ENCODE measurements at regions not wholly inside any gene's neighbourhood (a gene's known extent, or its start where the extent isn't known, plus 50 kb on each side); places are given as distances from the start of the nearest gene placed in this dataset.
"Not testable (repeated sequence)": the region's sequence is repeated elsewhere in the genome, so short reads cannot be mapped to it uniquely, and the experiment has no call there.

- no peaks in the 10 kb centered on the region for H3K36me3 Mint-ChIP-seq (ENCODE audit: low read depth)
- H3K27ac Mint-ChIP-seq (ENCODE audit: unreplicated experiment), result peak overlapping the region; percentile 30
- no peak overlapping the region for H3K4me3 Mint-ChIP-seq (ENCODE audit: unreplicated experiment)
- no peak for DNase-seq (ENCODE audit: low spot score)
- no peaks in the 10 kb centered on the region for H3K9me3 Mint-ChIP-seq (ENCODE audit: low read depth)
- TF ChIP-seq CTCF (IDR thresholded peaks at IDR 0.05), result no peak
- no peaks in the 10 kb centered on the region for H3K27me3 Mint-ChIP-seq (ENCODE audit: low read depth)
- peaks cover 26% of the 10 kb centered on the region for H3K4me1 Mint-ChIP-seq (ENCODE audit: low read depth)
These were observed 99.2 kb upstream of the PALMD start for GRCh38 chr1:99546432-99547416.

GRCh38 chr1:99548943-99549605 lies 96.8 kb upstream of the PALMD start:
- H3K27ac Mint-ChIP-seq (ENCODE audit: unreplicated experiment), result no peak overlapping the region

DNA sequence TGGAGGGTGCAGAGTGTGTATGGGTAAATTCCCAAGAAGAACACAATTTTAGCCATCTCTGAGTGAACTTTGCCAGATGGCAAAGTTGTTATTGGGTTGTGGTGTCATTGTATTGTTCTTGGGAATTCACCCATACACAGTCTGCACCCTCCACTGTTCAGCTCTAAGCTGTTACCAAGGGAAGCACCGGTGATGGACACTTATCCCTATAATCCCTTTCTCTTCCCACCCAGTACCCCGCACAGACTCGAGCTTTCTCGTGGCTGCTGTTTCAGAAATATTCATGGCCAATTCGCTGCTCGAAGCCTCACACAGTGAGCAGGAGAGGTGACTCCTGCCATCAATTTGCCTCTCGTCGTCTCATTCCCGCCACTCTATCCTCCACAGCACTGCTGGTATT lies 95.7 kb upstream of the PALMD start:
- Mint-ChIP-seq H3K4me1 (ENCODE audit: low read depth) (peaks cover 22% of the 10 kb centered on the region), H3K27ac (ENCODE audit: unreplicated experiment) (no peak overlapping the region), H3K9me3 (ENCODE audit: low read depth) (no peaks in the 10 kb centered on the region), H3K27me3 (ENCODE audit: low read depth) (no peaks in the 10 kb centered on the region), H3K4me3 (ENCODE audit: unreplicated experiment) (no peak overlapping the region), H3K36me3 (ENCODE audit: low read depth) (no peaks in the 10 kb centered on the region)
- no peak for TF ChIP-seq CTCF (IDR thresholded peaks at IDR 0.05)
- DNase-seq (ENCODE audit: low spot score), result no peak

More at GRCh38 chr1:99548943-99549605, 96.8 kb upstream of the PALMD start:
- H3K4me3 Mint-ChIP-seq (ENCODE audit: unreplicated experiment), result no peak overlapping the region
- H3K4me1 Mint-ChIP-seq (ENCODE audit: low read depth), result peaks cover 26% of the 10 kb centered on the region
- no peaks in the 10 kb centered on the region for H3K9me3 Mint-ChIP-seq (ENCODE audit: low read depth)
- no peaks in the 10 kb centered on the region for H3K27me3 Mint-ChIP-seq (ENCODE audit: low read depth)
- TF ChIP-seq CTCF (IDR thresholded peaks at IDR 0.05), result no peak
- DNase-seq (ENCODE audit: low spot score), result no peak
- H3K36me3 Mint-ChIP-seq (ENCODE audit: low read depth), result no peaks in the 10 kb centered on the region

DNA sequence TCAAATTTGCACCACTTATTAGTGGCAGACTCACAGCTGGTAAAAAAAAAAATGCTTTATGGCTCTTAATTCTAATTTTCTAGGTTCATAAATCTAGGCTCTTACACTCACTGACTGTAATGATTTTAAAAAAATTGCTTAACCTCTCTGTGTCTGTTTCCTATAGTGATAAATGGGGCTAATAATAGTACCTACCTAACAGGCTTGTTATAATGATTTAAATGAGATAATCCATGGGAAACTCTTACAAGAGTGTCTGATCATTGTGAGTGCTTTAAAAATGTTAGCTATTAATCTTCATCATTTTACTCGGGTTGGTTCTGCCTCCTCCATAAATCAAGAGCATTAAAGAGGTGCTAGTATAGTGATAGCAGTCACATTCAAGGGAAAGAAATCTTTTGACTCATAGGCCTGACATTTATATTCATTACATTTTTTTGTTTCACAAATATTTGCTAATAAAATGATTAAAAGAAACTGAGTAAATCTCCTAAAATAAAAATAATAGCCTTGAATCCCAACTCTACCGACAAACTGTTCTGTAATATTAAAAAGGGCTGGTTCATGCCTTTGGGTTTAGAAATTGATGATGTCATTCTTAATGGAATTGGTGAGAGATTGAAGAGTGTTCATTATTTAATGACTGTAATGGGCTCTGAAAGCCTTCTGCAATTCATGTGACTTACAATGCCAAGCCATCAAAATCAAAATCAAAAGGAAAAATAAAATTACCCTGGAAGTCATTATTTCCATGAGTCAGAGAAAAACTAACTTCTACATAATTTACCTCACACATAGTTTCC lies 93.9 kb upstream of the PALMD start:
- Mint-ChIP-seq H3K4me3 (ENCODE audit: unreplicated experiment) (no peak overlapping the region), H3K4me1 (ENCODE audit: low read depth) (peaks cover 15% of the 10 kb centered on the region), H3K27ac (ENCODE audit: unreplicated experiment) (no peak overlapping the region), H3K36me3 (ENCODE audit: low read depth) (no peaks in the 10 kb centered on the region), H3K27me3 (ENCODE audit: low read depth) (no peaks in the 10 kb centered on the region), H3K9me3 (ENCODE audit: low read depth) (no peaks in the 10 kb centered on the region)
- TF ChIP-seq CTCF (IDR thresholded peaks at IDR 0.05), result no peak
- no peak for DNase-seq (ENCODE audit: low spot score)

DNA sequence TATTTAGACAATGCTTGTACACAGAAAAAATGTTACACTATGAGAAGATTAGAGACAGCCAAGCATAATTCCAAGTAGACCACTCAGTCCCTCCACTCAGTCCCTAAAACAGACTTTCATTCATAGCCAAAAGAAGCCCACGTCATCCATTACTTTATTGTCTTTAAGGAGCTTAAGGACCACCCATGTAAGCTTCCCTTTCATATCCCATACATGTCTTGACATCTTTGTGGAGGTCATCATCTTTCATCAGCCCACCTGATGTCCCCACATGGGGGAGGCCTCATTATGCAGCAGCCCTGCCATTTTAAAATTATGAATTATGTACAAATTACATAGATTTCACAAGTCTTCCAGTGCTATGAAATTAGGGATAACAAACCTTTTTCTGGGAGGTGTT lies 92.6 kb upstream of the PALMD start:
- no peak for TF ChIP-seq CTCF (IDR thresholded peaks at IDR 0.05)
- H3K27ac Mint-ChIP-seq (ENCODE audit: unreplicated experiment), result no peak overlapping the region
- no peaks in the 10 kb centered on the region for H3K9me3 Mint-ChIP-seq (ENCODE audit: low read depth)
- no peak for DNase-seq (ENCODE audit: low spot score)
- H3K4me1 Mint-ChIP-seq (ENCODE audit: low read depth), result peaks cover 11% of the 10 kb centered on the region
- H3K4me3 Mint-ChIP-seq (ENCODE audit: unreplicated experiment), result no peak overlapping the region
- no peaks in the 10 kb centered on the region for H3K27me3 Mint-ChIP-seq (ENCODE audit: low read depth)
- H3K36me3 Mint-ChIP-seq (ENCODE audit: low read depth), result no peaks in the 10 kb centered on the region

- not testable (repeated sequence) for H3K4me1 Mint-ChIP-seq (ENCODE audit: low read depth); H3K9me3 Mint-ChIP-seq (ENCODE audit: low read depth); H3K36me3 Mint-ChIP-seq (ENCODE audit: low read depth); H3K27ac Mint-ChIP-seq (ENCODE audit: unreplicated experiment); H3K4me3 Mint-ChIP-seq (ENCODE audit: unreplicated experiment); DNase-seq (ENCODE audit: low spot score); H3K27me3 Mint-ChIP-seq (ENCODE audit: low read depth)
These were observed 92.1 kb upstream of the PALMD start for GRCh38 chr1:99553819-99554218.
